Loucy (cell line): ENCODE measurements at regions not wholly inside any gene's neighbourhood (a gene's known extent, or its start where the extent isn't known, plus 50 kb on each side); places are given as distances from the start of the nearest gene placed in this dataset.

Experiments used
- H2AFZ ChIP-seq: fragments of 200-600 bp; sonication (generic); 2 replicates; pipeline ENCODE4 v1.6.0; 2016; ENCODE audit warnings: antibody characterized with exemption, mild to moderate bottlenecking, low read length, moderate library complexity
- H3F3A ChIP-seq: fragments of 200-600 bp; 2 replicates; pipeline ENCODE4 v1.6.0; 2016; ENCODE audit warnings: antibody characterized with exemption, low read depth, mild to moderate bottlenecking
- H3K27me3 ChIP-seq: fragments of 200-600 bp; sonication (generic); 2 replicates; pipeline ENCODE4 v1.6.1; 2014; ENCODE audit warnings: low read length, mild to moderate bottlenecking; ENCODE audit not compliant: insufficient read depth, poor library complexity, severe bottlenecking
- H3K36me3 ChIP-seq: fragments of 200-600 bp; sonication (generic); 2 replicates; pipeline ENCODE4 v1.6.1; 2016; ENCODE audit warnings: low read length; ENCODE audit not compliant: insufficient read depth
- H3K4me1 ChIP-seq: fragments of 200-600 bp; sonication (generic); 2 replicates; pipeline ENCODE4 v1.5.1; 2014; ENCODE audit warnings: low read length, mild to moderate bottlenecking; ENCODE audit not compliant: insufficient read depth, poor library complexity, severe bottlenecking
- H3K4me2 ChIP-seq: fragments of 200-600 bp; sonication (generic); 2 replicates; pipeline ENCODE4 v1.6.0; 2014; ENCODE audit warnings: antibody characterized with exemption, low read length, low read depth, mild to moderate bottlenecking; ENCODE audit not compliant: poor library complexity, severe bottlenecking
- H3K4me3 ChIP-seq: fragments of 200-600 bp; sonication (generic); 2 replicates; pipeline ENCODE4 v1.5.1; 2014; ENCODE audit warnings: low read length, mild to moderate bottlenecking, mixed read lengths; ENCODE audit not compliant: poor library complexity, severe bottlenecking
- H3K79me2 ChIP-seq: fragments of 200-600 bp; sonication (generic); 2 replicates; pipeline ENCODE4 v1.6.1; 2014; ENCODE audit warnings: low read length; ENCODE audit not compliant: insufficient read depth
- H3K9ac ChIP-seq: fragments of 200-600 bp; sonication (generic); 2 replicates; pipeline ENCODE4 v1.6.0; 2014; ENCODE audit warnings: mild to moderate bottlenecking, low read depth, low read length, moderate library complexity; ENCODE audit not compliant: poor library complexity, severe bottlenecking
- H3K9me2 ChIP-seq: fragments of 200-600 bp; sonication (generic); replicated peaks from 2 replicates; pipeline ENCODE4 v1.6.1; 2016; ENCODE audit warnings: low read depth, low read length, mixed read lengths
- H3K9me3 ChIP-seq: fragments of 200-600 bp; sonication (generic); 2 replicates; pipeline ENCODE4 v1.6.1; 2014; ENCODE audit warnings: mild to moderate bottlenecking, antibody characterized with exemption, low read length, low read depth; ENCODE audit not compliant: insufficient read depth
- H4K20me1 ChIP-seq: fragments of 200-600 bp; sonication (generic); 2 replicates; pipeline ENCODE4 v1.6.0; 2014; ENCODE audit warnings: antibody characterized with exemption, low read length, mild to moderate bottlenecking; ENCODE audit not compliant: insufficient read depth, poor library complexity, severe bottlenecking
- EZH2phosphoT487 ChIP-seq: fragments of 200-600 bp; IDR thresholded peaks from 2 replicates; pipeline ENCODE4 v1.6.1; 2018; ENCODE audit warnings: antibody characterized with exemption, mild to moderate bottlenecking, moderate library complexity, borderline replicate concordance
- TF ChIP-seq, protein P1 (sequence below): fragments of 200-600 bp; sonication (generic); conservative IDR thresholded peaks from 2 replicates; pipeline ENCODE4 v1.5.1; 2014; ENCODE audit warnings: mild to moderate bottlenecking, antibody characterized with exemption, low read length

- TF ChIP-seq, protein P1, sequence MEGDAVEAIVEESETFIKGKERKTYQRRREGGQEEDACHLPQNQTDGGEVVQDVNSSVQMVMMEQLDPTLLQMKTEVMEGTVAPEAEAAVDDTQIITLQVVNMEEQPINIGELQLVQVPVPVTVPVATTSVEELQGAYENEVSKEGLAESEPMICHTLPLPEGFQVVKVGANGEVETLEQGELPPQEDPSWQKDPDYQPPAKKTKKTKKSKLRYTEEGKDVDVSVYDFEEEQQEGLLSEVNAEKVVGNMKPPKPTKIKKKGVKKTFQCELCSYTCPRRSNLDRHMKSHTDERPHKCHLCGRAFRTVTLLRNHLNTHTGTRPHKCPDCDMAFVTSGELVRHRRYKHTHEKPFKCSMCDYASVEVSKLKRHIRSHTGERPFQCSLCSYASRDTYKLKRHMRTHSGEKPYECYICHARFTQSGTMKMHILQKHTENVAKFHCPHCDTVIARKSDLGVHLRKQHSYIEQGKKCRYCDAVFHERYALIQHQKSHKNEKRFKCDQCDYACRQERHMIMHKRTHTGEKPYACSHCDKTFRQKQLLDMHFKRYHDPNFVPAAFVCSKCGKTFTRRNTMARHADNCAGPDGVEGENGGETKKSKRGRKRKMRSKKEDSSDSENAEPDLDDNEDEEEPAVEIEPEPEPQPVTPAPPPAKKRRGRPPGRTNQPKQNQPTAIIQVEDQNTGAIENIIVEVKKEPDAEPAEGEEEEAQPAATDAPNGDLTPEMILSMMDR, result no peak
- no peak for TF ChIP-seq EZH2phosphoT487
- Histone ChIP-seq H3K36me3 (no peaks in the 10 kb centered on the region), H2AFZ (no peak overlapping the region), H3K4me2 (no peak overlapping the region), H3K27me3 (no peaks in the 10 kb centered on the region), H3K79me2 (no peaks in the 10 kb centered on the region), H3F3A (no peaks in the 10 kb centered on the region), H3K9me2 (no peaks in the 10 kb centered on the region), H3K9ac (no peak overlapping the region), H3K9me3 (0 out of 2 replicates have a peak, but pooled peaks cover 2% of the 10 kb centered on the region), H4K20me1 (no peaks in the 10 kb centered on the region), H3K4me3 (no peak overlapping the region), H3K4me1 (no peaks in the 10 kb centered on the region)
Measured at GRCh38 chr1:73097917-73098316, 815.6 kb upstream of the NEGR1 start.

GRCh38 chr1:73096841-73097240 is 814.5 kb upstream of the NEGR1 start:
- no peaks in the 10 kb centered on the region for H3K27me3 ChIP-seq
- H3K4me2 ChIP-seq, result no peak overlapping the region

GRCh38 chr1:73092383-73092782 is 810.0 kb upstream of the NEGR1 start:
- no peak for TF ChIP-seq EZH2phosphoT487
- TF ChIP-seq, protein P1, result no peak
- Histone ChIP-seq H3K36me3 (no peaks in the 10 kb centered on the region), H3K4me1 (no peaks in the 10 kb centered on the region), H3K9ac (no peak overlapping the region), H3K4me3 (no peak overlapping the region), H3K9me2 (no peaks in the 10 kb centered on the region; the same call in 1 of the 2 replicates), H3K4me2 (no peak overlapping the region), H2AFZ (no peak overlapping the region), H4K20me1 (no peaks in the 10 kb centered on the region), H3K79me2 (no peaks in the 10 kb centered on the region), H3K9me3 (0 out of 2 replicates have a peak, but pooled peaks cover 2% of the 10 kb centered on the region), H3K27me3 (no peaks in the 10 kb centered on the region), H3F3A (no peaks in the 10 kb centered on the region)

More at GRCh38 chr1:73096841-73097240, 814.5 kb upstream of the NEGR1 start:
- H3K9me2 ChIP-seq, result no peaks in the 10 kb centered on the region
- H3K9ac ChIP-seq, result no peak overlapping the region
- H3K4me1 ChIP-seq, result no peaks in the 10 kb centered on the region
- TF ChIP-seq EZH2phosphoT487, result no peak
- TF ChIP-seq, protein P1, result no peak
- H3K36me3 ChIP-seq, result no peaks in the 10 kb centered on the region
- no peaks in the 10 kb centered on the region for H4K20me1 ChIP-seq
- 0 out of 2 replicates have a peak, but pooled peaks cover 2% of the 10 kb centered on the region for H3K9me3 ChIP-seq
- no peak overlapping the region for H3K4me3 ChIP-seq
- no peaks in the 10 kb centered on the region for H3F3A ChIP-seq
- no peak overlapping the region for H2AFZ ChIP-seq
- H3K79me2 ChIP-seq, result no peaks in the 10 kb centered on the region
